Trophoblast cell (in vitro differentiated cells and primary cell): ENCODE measurements at regions not wholly inside any gene's neighbourhood (a gene's known extent, or its start where the extent isn't known, plus 50 kb on each side); places are given as distances from the start of the nearest gene placed in this dataset.

Experiments
- DNase-seq, 2 donors: peaks; one replicate each; pipeline ENCODE4 v3.0.0-alpha.2; 2016
- H2AFZ ChIP-seq: 2 replicates; pipeline ENCODE4 v1.6.1; 2013; ENCODE audit warnings: low read length, moderate library complexity, mild to moderate bottlenecking; ENCODE audit not compliant: insufficient read depth, poor library complexity
- H2AK5ac ChIP-seq: 2 replicates; pipeline ENCODE4 v1.6.1; 2013; ENCODE audit warnings: mild to moderate bottlenecking, low read length
- H2BK120ac ChIP-seq: 2 replicates; pipeline ENCODE4 v1.6.1; 2013; ENCODE audit warnings: low read length, mild to moderate bottlenecking, moderate library complexity; ENCODE audit not compliant: insufficient read depth, poor library complexity
- H2BK12ac ChIP-seq: 2 replicates; pipeline ENCODE4 v1.6.1; 2013; ENCODE audit warnings: mild to moderate bottlenecking, low read length, moderate library complexity
- H2BK5ac ChIP-seq: 2 replicates; pipeline ENCODE4 v1.6.1; 2013; ENCODE audit warnings: low read length, low read depth, moderate library complexity, mild to moderate bottlenecking; ENCODE audit not compliant: poor library complexity
- H3K14ac ChIP-seq: 2 replicates; pipeline ENCODE4 v1.6.1; 2013; ENCODE audit warnings: mild to moderate bottlenecking, low read length
- H3K18ac ChIP-seq: 2 replicates; pipeline ENCODE4 v1.6.1; 2013; ENCODE audit warnings: mild to moderate bottlenecking, low read length
- H3K23ac ChIP-seq: 2 replicates; pipeline ENCODE4 v1.6.1; 2013; ENCODE audit warnings: low read length
- H3K27ac ChIP-seq: 2 replicates; pipeline ENCODE4 v1.5.1; 2013; ENCODE audit warnings: low read depth, mild to moderate bottlenecking, inconsistent platforms, low read length, moderate library complexity
- H3K27me3 ChIP-seq: 2 replicates; pipeline ENCODE4 v1.6.1; 2013; ENCODE audit warnings: inconsistent platforms, mild to moderate bottlenecking, low read length, moderate library complexity; ENCODE audit not compliant: insufficient read depth
- H3K36me3 ChIP-seq, 2 experiments: 1 replicate in 1 of 2; 2 replicates in 1 of 2; pipeline ENCODE4 v1.6.1; 2013; ENCODE audit warnings: low read length in 2 of 2, mild to moderate bottlenecking in 2 of 2, moderate library complexity in 1 of 2; ENCODE audit not compliant: insufficient read depth in 2 of 2, control insufficient read depth in 1 of 2
- H3K4ac ChIP-seq: 2 replicates; pipeline ENCODE4 v1.6.1; 2013; ENCODE audit warnings: low read depth, mild to moderate bottlenecking, low read length, moderate library complexity
- H3K4me1 ChIP-seq, 2 experiments: 1 replicate in 1 of 2; 2 replicates in 1 of 2; pipeline ENCODE4 v1.6.1; 2013; ENCODE audit warnings: low read length in 2 of 2, mild to moderate bottlenecking in 2 of 2, moderate library complexity in 1 of 2; ENCODE audit not compliant: insufficient read depth in 2 of 2, control insufficient read depth in 1 of 2
- H3K4me2 ChIP-seq: 2 replicates; pipeline ENCODE4 v1.6.1; 2013; ENCODE audit warnings: inconsistent platforms, mild to moderate bottlenecking, low read length, moderate library complexity
- H3K4me3 ChIP-seq: 2 replicates; pipeline ENCODE4 v1.5.1; 2013; ENCODE audit warnings: mild to moderate bottlenecking, low read depth, low read length, inconsistent platforms
- H3K79me1 ChIP-seq: one replicate; pipeline ENCODE4 v1.6.1; 2013; ENCODE audit warnings: low read length
- H3K79me2 ChIP-seq: 2 replicates; pipeline ENCODE4 v1.6.1; 2013; ENCODE audit warnings: low read length, mild to moderate bottlenecking; ENCODE audit not compliant: control insufficient read depth, insufficient read depth, poor library complexity
- H3K9ac ChIP-seq: 2 replicates; pipeline ENCODE4 v1.6.1; 2013; ENCODE audit warnings: mild to moderate bottlenecking, low read length
- H3K9me3 ChIP-seq: 2 replicates; pipeline ENCODE4 v1.6.1; 2013; ENCODE audit warnings: low read depth, mild to moderate bottlenecking, control low read depth, inconsistent platforms, low read length; ENCODE audit not compliant: insufficient read depth
- H4K12ac ChIP-seq: 2 replicates; pipeline ENCODE4 v1.6.1; 2013; ENCODE audit warnings: low read depth, mild to moderate bottlenecking, low read length, moderate library complexity
- H4K8ac ChIP-seq: 2 replicates; pipeline ENCODE4 v1.6.1; 2013; ENCODE audit warnings: low read depth, mild to moderate bottlenecking, low read length, moderate library complexity
- H4K91ac ChIP-seq: one replicate; pipeline ENCODE4 v1.6.1; 2013; ENCODE audit warnings: low read depth, mild to moderate bottlenecking, low read length, moderate library complexity
- WGBS: extraction: QIAGEN DNeasy Blood & Tissue Kit; methylation state at CpG from one replicate; pipeline ENCODE4 v1.1.7; 2013; ENCODE audit warnings: missing lambda C conversion rate; ENCODE audit not compliant: insufficient read length, insufficient coverage; ENCODE audit errors: extremely low coverage; 5-methylcytosine and 5-hydroxymethylcytosine counted together

DNA sequence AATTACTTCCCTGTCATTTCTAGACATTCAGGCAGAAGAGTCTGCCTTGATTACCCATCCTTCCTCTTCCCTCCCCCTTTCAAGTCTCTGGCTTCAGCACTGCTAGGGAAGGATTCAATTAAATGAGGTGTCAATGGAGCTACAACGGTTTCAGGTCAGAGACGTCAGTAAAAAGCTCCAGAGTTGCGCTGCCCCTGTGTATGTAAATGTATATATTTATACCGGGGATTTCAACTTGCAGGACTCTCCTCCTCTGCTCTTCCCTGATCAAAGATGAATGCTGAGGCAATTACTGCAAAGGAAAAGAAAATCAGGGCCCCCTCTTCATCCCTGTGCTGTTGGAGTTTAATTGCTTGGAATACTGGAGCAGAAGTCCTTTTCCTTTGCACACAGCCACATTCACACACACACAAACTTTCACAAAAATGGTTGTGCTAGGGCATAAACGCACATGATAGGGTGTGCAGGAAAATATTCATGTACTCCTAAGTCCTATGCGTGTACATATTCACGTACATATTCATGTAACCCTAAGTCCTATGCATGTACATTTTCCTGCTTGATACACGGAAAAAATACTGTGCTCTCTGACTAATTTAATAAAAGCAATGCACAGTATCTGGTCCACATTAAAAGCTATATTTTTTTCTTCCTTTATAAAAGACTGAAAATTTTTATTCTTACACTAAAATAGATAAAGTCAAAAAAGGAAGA lies 129.7 kb upstream of the PMFBP1 start:
- no peak overlapping the region for H4K91ac ChIP-seq
- H3K27me3 ChIP-seq: no peaks in the 10 kb centered on the region
- H2AFZ ChIP-seq: no peak overlapping the region
- H2BK5ac ChIP-seq: no peak overlapping the region
- H3K36me3 ChIP-seq: no peaks in the 10 kb centered on the region
- H3K79me2 ChIP-seq: no peaks in the 10 kb centered on the region
- no peak overlapping the region for H4K8ac ChIP-seq
- H3K27ac ChIP-seq: no peak overlapping the region
- H3K4me2 ChIP-seq: no peak overlapping the region
- H3K9ac ChIP-seq: no peak overlapping the region
- no CpG with 5 or more reads among the region's 8 CpGs for WGBS
- no peak overlapping the region for H4K12ac ChIP-seq
- H2BK12ac ChIP-seq: no peak overlapping the region
- no peak overlapping the region for H3K4ac ChIP-seq
- no peak overlapping the region for H3K4me3 ChIP-seq
- no peak overlapping the region for H3K14ac ChIP-seq
- no peak for DNase-seq
- H3K79me1 ChIP-seq: no peaks in the 10 kb centered on the region
- H3K23ac ChIP-seq: no peak overlapping the region
- no peaks in the 10 kb centered on the region for H3K9me3 ChIP-seq
- no peak overlapping the region for H2AK5ac ChIP-seq
- no peaks in the 10 kb centered on the region for H3K4me1 ChIP-seq
- H3K18ac ChIP-seq: no peak overlapping the region
- no peak overlapping the region for H2BK120ac ChIP-seq

DNA sequence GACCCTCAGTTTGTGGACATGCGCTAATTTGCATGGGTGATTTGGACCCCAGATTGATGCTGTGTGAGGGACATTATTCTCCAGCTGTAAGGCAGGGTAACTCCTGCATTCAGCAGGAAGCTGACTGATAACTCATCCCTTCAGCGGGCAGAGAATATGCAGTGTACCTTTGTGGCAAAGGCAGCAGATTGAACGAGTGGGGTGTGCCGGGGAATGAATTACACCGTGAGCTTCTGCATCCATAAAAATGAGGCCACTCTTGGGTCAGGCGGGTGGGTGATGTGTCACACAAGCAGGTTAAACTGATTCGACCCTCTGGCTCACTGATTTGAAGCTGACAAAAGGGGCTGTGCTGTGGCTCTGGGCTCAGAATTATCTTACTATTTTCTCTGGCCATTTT lies 128.9 kb upstream of the PMFBP1 start:
- H3K36me3 ChIP-seq: no peaks in the 10 kb centered on the region
- H3K4me2 ChIP-seq: no peak overlapping the region
- no peak overlapping the region for H3K18ac ChIP-seq
- H4K12ac ChIP-seq: no peak overlapping the region
- WGBS: no CpG with 5 or more reads among the region's 7 CpGs
- H3K79me1 ChIP-seq: no peaks in the 10 kb centered on the region
- no peak overlapping the region for H4K91ac ChIP-seq
- H3K4me1 ChIP-seq: no peaks in the 10 kb centered on the region
- H2BK120ac ChIP-seq: no peak overlapping the region
- H2BK5ac ChIP-seq: no peak overlapping the region
- no peak overlapping the region for H3K4me3 ChIP-seq
- no peaks in the 10 kb centered on the region for H3K9me3 ChIP-seq
- H2BK12ac ChIP-seq: no peak overlapping the region
- H3K9ac ChIP-seq: no peak overlapping the region
- DNase-seq: no peak
- H2AFZ ChIP-seq: no peak overlapping the region
- no peak overlapping the region for H4K8ac ChIP-seq
- no peaks in the 10 kb centered on the region for H3K27me3 ChIP-seq
- no peak overlapping the region for H3K23ac ChIP-seq
- H3K27ac ChIP-seq: no peak overlapping the region
- H2AK5ac ChIP-seq: no peak overlapping the region
- no peak overlapping the region for H3K14ac ChIP-seq
- no peak overlapping the region for H3K4ac ChIP-seq
- H3K79me2 ChIP-seq: no peaks in the 10 kb centered on the region

GRCh38 chr16:72299684-72300243 lies 127.8 kb upstream of the PMFBP1 start:
- Histone ChIP-seq H3K9me3 (no peaks in the 10 kb centered on the region), H2BK120ac (no peak overlapping the region), H3K9ac (no peak overlapping the region), H3K27me3 (no peaks in the 10 kb centered on the region), H4K8ac (no peak overlapping the region), H3K79me2 (no peaks in the 10 kb centered on the region), H3K4me3 (no peak overlapping the region), H3K18ac (no peak overlapping the region), H3K23ac (no peak overlapping the region), H3K4me2 (no peak overlapping the region), H4K91ac (no peak overlapping the region), H2AK5ac (no peak overlapping the region), H3K27ac (no peak overlapping the region), H3K36me3 (no peaks in the 10 kb centered on the region), H3K79me1 (no peaks in the 10 kb centered on the region), H3K4ac (no peak overlapping the region), H3K4me1 (no peaks in the 10 kb centered on the region), H2AFZ (no peak overlapping the region), H3K14ac (no peak overlapping the region), H2BK12ac (no peak overlapping the region), H2BK5ac (no peak overlapping the region), H4K12ac (no peak overlapping the region)
- DNase-seq: no peak
- no CpG with 5 or more reads among the region's 2 CpGs for WGBS

- no peak overlapping the region for H2AFZ ChIP-seq
- H3K9ac ChIP-seq: no peak overlapping the region
- H4K12ac ChIP-seq: no peak overlapping the region
- H2BK5ac ChIP-seq: no peak overlapping the region
- H3K9me3 ChIP-seq: no peaks in the 10 kb centered on the region
- no peak overlapping the region for H3K23ac ChIP-seq
- H3K4me1 ChIP-seq: no peaks in the 10 kb centered on the region
- H2AK5ac ChIP-seq: no peak overlapping the region
- no peak overlapping the region for H3K27ac ChIP-seq
- no peak overlapping the region for H4K8ac ChIP-seq
- no peak overlapping the region for H2BK120ac ChIP-seq
- no peak overlapping the region for H3K14ac ChIP-seq
- no peak overlapping the region for H3K4me3 ChIP-seq
- H3K79me1 ChIP-seq: no peaks in the 10 kb centered on the region
- no peak overlapping the region for H3K4me2 ChIP-seq
- no peaks in the 10 kb centered on the region for H3K27me3 ChIP-seq
- no peaks in the 10 kb centered on the region for H3K36me3 ChIP-seq
- no peak overlapping the region for H3K18ac ChIP-seq
- no peak overlapping the region for H4K91ac ChIP-seq
- H2BK12ac ChIP-seq: no peak overlapping the region
- no peak for DNase-seq
- H3K4ac ChIP-seq: no peak overlapping the region
- no CpG with 5 or more reads among the region's 1 CpG for WGBS
- no peaks in the 10 kb centered on the region for H3K79me2 ChIP-seq
These were observed 127.0 kb upstream of the PMFBP1 start for GRCh38 chr16:72298961-72299360.
